GM21360 (cell line): ENCODE measurements at regions not wholly inside any gene's neighbourhood (a gene's known extent, or its start where the extent isn't known, plus 50 kb on each side); places are given as distances from the start of the nearest gene placed in this dataset.
"Not testable (repeated sequence)": the region's sequence is repeated elsewhere in the genome, so short reads cannot be mapped to it uniquely, and the experiment has no call there.

Experiments
- ATAC-seq: cut with Tn5 transposase; IDR thresholded peaks from one replicate; pipeline ENCODE4 v1.9.1; 2021; ENCODE audit warnings: mild to moderate bottlenecking, moderate library complexity; ENCODE audit not compliant: unreplicated experiment

- no peak for ATAC-seq
These were observed 132.6 kb upstream of the BTN3A2 start for GRCh38 chr6:26232306-26232939.

GRCh38 chr6:26232940-26233648 lies 131.9 kb upstream of the BTN3A2 start:
- peak; percentile 4 for ATAC-seq

GRCh38 chr6:26233649-26234420 lies 131.2 kb upstream of the BTN3A2 start:
- ATAC-seq, result peak; percentile 36

- ATAC-seq, result peak; percentile 50
These were observed 130.3 kb upstream of the BTN3A2 start for GRCh38 chr6:26234421-26235301.

GRCh38 chr6:26235302-26235670 lies 129.7 kb upstream of the BTN3A2 start:
- no peak for ATAC-seq

GRCh38 chr6:26239415-26239814 lies 125.6 kb upstream of the BTN3A2 start:
- not testable (repeated sequence) for ATAC-seq

- ATAC-seq, result peak; percentile 59
These were observed 124.6 kb upstream of the BTN3A2 start for GRCh38 chr6:26240157-26241032.

- peak; percentile 13 for ATAC-seq
These were observed 123.7 kb upstream of the BTN3A2 start for GRCh38 chr6:26241033-26241895.

GRCh38 chr6:26243132-26243531 lies 121.9 kb upstream of the BTN3A2 start:
- ATAC-seq, result no peak

GRCh38 chr6:26243752-26244151 lies 121.2 kb upstream of the BTN3A2 start:
- ATAC-seq, result no peak

GRCh38 chr6:26246058-26246457 lies 118.9 kb upstream of the BTN3A2 start:
- ATAC-seq, result no peak

- ATAC-seq, result no peak
These were observed 118.4 kb upstream of the BTN3A2 start for GRCh38 chr6:26246553-26246952.

GRCh38 chr6:26249707-26249956 lies 115.4 kb upstream of the BTN3A2 start:
- peak; percentile 10 for ATAC-seq

- ATAC-seq, result peak; percentile 45
These were observed 114.9 kb upstream of the BTN3A2 start for GRCh38 chr6:26249957-26250697.

GRCh38 chr6:26250698-26251044 lies 114.3 kb upstream of the BTN3A2 start:
- ATAC-seq, result no peak

- no peak for ATAC-seq
These were observed 113.5 kb upstream of the BTN3A2 start for GRCh38 chr6:26251354-26252076.

GRCh38 chr6:26252077-26252472 lies 112.9 kb upstream of the BTN3A2 start:
- no peak for ATAC-seq

- no peak for ATAC-seq
These were observed 110.3 kb upstream of the BTN3A2 start for GRCh38 chr6:26254724-26255123.
